ENCODE measurements at regions not wholly inside any gene's neighbourhood (a gene's known extent, or its start where the extent isn't known, plus 50 kb on each side); places are given as distances from the start of the nearest gene placed in this dataset.

GRCh38 chr6:144343701-144344428 is 58.7 kb downstream of the UTRN start (continued):
- TF ChIP-seq GLI4 (CRISPR knock-in tag; IDR thresholded peaks at IDR 0.05; ENCODE audit: borderline replicate concordance) (0 out of 2 replicates have a peak, but pooled peaks have one; percentile 44), ZFP37 (CRISPR knock-in tag; IDR thresholded peaks at IDR 0.05; ENCODE audit: borderline replicate concordance) (no peak), ZNF747 (CRISPR knock-in tag; IDR thresholded peaks at IDR 0.05; ENCODE audit: borderline replicate concordance) (peak; percentile 77; the same call in 1 of the 2 replicates), REPIN1 (CRISPR knock-in tag; IDR thresholded peaks at IDR 0.05; ENCODE audit: borderline replicate concordance, low read depth) (0 out of 2 replicates have a peak, but pooled peaks have one; percentile 10), MTF2 (CRISPR knock-in tag; IDR thresholded peaks at IDR 0.05; ENCODE audit: borderline replicate concordance) (no peak), ZNF839 (CRISPR knock-in tag; IDR thresholded peaks at IDR 0.05; ENCODE audit: borderline replicate concordance) (no peak), FOXA3 (CRISPR knock-in tag; IDR thresholded peaks at IDR 0.05) (peak; percentile 97), GFI1 (CRISPR knock-in tag; IDR thresholded peaks at IDR 0.05; ENCODE audit: borderline replicate concordance) (peak; percentile 89), CREBL2 (CRISPR knock-in tag; IDR thresholded peaks at IDR 0.05; ENCODE audit: borderline replicate concordance) (no peak), ZNF660 (CRISPR knock-in tag; IDR thresholded peaks at IDR 0.05; ENCODE audit: borderline replicate concordance, low read depth) (no peak), NCOA5 (CRISPR knock-in tag; IDR thresholded peaks at IDR 0.05) (no peak), HNF1A (IDR thresholded peaks at IDR 0.05; ENCODE audit: low read depth) (peak; percentile 100), HNF1A (CRISPR knock-in tag; IDR thresholded peaks at IDR 0.05; ENCODE audit: borderline replicate concordance) (peak; percentile 100), ZNF816 (CRISPR knock-in tag; IDR thresholded peaks at IDR 0.05; ENCODE audit: borderline replicate concordance) (0 out of 2 replicates have a peak, but pooled peaks have one; percentile 44), ZNF572 (CRISPR knock-in tag; IDR thresholded peaks at IDR 0.05) (no peak), NBN (conservative IDR thresholded peaks at IDR 0.05) (no peak)
- TF ChIP-seq, protein P1, sequence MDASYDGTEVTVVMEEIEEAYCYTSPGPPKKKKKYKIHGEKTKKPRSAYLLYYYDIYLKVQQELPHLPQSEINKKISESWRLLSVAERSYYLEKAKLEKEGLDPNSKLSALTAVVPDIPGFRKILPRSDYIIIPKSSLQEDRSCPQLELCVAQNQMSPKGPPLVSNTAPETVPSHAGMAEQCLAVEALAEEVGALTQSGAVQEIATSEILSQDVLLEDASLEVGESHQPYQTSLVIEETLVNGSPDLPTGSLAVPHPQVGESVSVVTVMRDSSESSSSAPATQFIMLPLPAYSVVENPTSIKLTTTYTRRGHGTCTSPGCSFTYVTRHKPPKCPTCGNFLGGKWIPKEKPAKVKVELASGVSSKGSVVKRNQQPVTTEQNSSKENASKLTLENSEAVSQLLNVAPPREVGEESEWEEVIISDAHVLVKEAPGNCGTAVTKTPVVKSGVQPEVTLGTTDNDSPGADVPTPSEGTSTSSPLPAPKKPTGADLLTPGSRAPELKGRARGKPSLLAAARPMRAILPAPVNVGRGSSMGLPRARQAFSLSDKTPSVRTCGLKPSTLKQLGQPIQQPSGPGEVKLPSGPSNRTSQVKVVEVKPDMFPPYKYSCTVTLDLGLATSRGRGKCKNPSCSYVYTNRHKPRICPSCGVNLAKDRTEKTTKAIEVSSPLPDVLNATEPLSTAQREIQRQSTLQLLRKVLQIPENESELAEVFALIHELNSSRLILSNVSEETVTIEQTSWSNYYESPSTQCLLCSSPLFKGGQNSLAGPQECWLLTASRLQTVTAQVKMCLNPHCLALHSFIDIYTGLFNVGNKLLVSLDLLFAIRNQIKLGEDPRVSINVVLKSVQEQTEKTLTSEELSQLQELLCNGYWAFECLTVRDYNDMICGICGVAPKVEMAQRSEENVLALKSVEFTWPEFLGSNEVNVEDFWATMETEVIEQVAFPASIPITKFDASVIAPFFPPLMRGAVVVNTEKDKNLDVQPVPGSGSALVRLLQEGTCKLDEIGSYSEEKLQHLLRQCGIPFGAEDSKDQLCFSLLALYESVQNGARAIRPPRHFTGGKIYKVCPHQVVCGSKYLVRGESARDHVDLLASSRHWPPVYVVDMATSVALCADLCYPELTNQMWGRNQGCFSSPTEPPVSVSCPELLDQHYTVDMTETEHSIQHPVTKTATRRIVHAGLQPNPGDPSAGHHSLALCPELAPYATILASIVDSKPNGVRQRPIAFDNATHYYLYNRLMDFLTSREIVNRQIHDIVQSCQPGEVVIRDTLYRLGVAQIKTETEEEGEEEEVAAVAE (CRISPR knock-in tag; IDR thresholded peaks at IDR 0.05; ENCODE audit: borderline replicate concordance): no peak; the same call in 1 of the 2 replicates
- TF ChIP-seq, protein P2, sequence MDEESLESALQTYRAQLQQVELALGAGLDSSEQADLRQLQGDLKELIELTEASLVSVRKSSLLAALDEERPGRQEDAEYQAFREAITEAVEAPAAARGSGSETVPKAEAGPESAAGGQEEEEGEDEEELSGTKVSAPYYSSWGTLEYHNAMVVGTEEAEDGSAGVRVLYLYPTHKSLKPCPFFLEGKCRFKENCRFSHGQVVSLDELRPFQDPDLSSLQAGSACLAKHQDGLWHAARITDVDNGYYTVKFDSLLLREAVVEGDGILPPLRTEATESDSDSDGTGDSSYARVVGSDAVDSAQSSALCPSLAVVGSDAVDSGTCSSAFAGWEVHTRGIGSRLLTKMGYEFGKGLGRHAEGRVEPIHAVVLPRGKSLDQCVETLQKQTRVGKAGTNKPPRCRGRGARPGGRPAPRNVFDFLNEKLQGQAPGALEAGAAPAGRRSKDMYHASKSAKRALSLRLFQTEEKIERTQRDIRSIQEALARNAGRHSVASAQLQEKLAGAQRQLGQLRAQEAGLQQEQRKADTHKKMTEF (CRISPR knock-in tag; IDR thresholded peaks at IDR 0.05): peak; percentile 94

Measured in HepG2 (cell line).